HuH-7.5 (cell line): ENCODE measurements at regions not wholly inside any gene's neighbourhood (a gene's known extent, or its start where the extent isn't known, plus 50 kb on each side); places are given as distances from the start of the nearest gene placed in this dataset.

Experiments used
- DNase-seq: peaks from one replicate; pipeline ENCODE4 v3.0.0; 2011; ENCODE audit warnings: low spot score

DNA sequence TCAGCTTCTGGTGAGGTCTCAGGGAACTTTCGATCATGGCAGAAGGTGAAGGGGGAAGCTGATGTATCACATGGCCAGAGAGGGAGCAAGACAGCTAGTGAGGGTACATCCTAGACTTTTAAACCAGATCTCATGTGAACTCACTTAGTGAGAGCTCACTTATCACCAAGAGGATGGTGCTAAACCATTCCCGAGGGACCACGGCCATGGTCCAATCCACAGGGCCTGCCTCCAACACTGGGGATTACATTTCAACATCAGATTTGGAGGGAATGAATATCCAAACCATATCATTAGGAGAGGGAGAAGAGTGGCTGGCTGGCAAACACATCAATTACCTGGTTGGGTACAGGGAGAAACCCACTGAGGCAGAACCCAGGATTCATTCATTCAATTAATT, 75.7 kb upstream of the HAAO start:
- DNase-seq, result no peak

DNA sequence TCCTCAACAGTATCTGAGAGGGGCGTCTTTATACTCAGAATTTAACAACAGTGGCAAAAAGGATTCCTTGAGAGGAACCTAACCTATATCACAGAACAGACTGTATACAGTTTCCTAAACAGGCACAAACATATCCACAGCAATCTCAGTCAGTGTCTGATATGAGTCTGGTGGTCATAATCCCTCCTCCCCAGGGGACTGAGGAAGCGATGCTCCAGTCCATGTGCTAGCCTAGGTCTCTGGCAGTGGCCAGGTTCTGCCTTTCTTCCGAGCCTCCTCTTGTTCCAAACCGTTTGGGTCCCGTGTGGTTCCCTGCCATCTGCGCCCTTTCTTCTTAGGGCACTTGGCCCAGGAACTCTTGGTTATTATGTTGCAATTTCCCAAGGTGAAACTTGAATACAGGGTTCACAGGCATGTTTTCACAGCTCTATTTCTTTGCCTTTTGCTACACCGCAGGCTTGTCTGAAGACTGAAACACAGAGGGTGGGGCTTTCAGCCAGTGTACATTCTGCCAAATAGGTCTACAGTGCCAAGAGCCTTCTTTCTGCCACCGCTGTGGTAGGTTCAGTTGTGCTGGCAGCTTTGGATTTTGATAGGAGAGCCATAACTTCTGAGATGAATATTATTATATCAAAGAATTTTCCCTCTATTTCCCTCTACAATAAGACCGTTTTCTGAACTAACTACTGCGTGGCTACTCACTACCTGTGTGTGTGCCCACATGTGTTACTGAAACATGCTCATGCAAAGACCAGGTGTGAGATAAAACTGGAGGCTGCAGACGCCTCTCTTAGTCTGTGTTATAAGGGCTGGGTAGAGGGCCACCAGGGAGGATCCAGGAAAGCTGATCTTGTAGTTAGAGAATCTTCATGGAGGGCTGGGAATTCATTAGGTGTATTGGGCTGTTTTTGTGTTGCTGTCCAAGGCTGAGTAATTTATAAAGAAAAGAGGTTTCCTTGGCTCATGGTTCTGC, 75.0 kb upstream of the HAAO start:
- no peak for DNase-seq

DNA sequence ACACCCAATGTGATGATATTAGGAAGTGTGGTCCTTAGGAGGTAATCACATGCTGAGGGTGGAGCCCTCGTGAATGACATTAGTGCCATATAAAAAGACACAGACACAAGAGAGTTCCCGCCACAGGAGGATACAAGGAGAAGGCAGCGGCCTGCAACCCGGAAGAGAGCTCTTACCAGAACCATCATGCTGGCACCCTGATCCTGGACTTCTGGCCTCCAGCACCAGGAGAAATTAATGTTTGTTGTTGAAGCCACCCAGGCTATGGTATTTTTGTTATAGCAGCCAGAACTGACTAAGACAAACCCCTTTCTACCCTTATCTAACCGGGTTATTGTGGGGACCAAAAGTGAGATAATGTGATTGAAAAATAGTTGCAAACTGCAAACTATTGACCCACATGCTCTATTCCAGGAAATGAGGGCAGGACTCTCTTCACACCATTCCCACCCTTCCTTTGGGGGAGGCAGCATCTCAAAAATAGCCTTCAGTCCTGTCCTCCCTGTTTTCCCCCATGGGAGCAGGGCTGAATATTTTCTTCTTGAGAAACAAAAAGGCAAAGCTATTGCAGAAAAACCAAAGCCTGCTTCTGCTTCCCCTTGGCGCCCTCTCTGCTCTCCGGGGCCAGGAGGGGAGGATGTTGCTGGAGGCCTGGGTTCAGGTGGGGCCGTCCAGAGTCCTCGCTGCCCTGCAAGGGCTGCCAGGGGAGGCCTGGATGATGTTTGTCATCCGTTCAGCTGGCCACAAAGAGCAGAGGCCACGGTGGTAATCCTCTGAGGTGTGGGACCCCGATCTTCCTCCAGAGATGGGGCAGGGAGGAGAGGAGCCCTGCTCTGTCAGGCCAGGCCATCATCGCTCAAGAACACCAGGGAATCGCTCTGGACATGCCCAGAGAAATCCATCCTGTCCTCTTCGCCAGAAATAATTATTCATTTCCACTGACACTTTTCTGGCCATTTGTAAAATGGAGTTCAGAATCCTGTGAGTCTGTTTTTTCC, 73.8 kb upstream of the HAAO start:
- DNase-seq, result no peak

DNA sequence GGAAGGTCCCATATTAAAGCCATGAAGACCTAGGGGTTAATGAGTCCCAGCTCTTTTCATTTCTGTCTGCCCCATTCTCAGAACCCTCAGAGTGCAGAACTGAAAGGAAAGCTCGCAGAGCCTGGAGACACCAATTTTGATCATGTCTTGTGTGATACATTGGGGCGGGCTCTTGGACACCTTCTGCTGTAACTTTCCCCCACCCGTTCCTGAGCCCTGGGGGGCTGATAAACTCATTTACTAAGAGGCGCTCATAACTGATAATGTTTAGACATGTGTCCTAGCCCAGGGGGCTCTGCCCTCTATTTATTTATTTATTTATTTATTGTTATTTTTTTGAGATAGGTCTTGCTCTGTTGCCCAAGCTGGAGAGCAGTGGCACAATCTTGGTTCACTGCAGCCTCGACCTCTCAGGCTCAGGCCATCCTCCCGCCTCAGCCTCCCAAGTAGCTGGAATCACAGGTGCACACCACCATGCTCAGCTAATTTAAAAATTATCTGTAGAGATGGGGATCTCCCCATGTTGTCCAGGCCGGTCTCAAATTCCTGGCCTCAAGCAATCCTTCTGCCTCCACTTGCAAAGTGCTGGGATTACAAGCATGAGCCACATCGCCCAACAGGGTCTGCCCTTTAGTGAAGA, 72.4 kb upstream of the HAAO start:
- no peak for DNase-seq

DNA sequence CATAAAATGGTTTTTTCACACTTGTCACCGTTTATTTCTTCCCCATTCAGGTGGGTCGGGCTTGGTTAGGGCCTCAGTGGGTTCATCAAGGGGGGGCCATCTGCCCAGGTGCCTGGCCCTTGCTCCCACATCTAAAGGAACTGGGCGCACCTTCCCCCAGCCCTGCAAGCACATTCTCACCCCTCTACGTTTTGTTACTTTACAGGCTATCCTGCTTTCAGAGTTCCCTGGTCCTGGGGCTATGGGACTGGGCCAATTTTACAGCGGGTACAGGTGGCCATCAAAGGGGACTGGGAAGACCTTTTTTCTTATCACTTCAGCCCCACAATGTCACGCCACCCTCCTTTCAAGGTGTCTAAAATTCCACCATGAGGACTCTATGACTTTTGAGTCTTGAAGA, 71.8 kb upstream of the HAAO start:
- DNase-seq, result no peak

DNA sequence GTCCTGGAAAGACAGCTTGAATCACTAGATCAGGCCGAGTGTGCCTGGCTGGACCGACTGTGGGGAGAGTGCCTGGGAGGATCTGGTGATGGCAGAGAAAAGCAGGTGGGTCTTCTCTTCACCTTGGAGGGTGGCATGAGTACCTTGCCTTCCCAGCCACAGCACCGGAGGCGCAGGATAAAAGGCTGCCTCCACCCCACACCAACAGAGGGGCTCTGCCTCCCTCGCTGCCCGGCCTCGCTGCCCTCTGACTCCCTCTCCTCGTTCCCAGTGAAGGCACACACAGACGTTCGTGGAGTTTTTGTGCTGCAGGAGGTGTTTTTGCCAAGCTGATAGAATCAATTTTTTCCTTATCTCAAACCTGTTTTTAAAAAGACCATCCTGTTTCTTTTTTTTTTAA, 71.4 kb upstream of the HAAO start:
- DNase-seq, result no peak

DNA sequence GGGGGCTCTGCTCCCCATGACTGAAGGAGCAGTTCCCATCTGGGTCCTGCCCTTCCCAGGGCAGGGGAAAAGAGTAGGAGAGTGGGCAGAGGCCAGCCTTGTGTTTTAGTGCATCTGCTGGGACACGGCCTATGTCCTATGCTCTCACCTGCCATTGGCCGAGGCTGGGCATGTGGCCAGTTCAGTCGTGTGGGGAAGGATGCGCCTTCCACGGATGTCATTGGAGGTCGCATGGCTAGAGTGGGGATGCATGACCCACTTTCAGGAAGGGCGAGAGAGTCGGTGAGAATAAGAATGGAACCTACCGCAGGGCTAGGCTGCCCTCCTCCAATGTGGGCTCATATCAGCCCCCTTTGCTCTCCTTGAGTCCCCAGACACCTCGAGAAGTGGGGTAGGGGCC, 70.9 kb upstream of the HAAO start:
- no peak for DNase-seq

DNA sequence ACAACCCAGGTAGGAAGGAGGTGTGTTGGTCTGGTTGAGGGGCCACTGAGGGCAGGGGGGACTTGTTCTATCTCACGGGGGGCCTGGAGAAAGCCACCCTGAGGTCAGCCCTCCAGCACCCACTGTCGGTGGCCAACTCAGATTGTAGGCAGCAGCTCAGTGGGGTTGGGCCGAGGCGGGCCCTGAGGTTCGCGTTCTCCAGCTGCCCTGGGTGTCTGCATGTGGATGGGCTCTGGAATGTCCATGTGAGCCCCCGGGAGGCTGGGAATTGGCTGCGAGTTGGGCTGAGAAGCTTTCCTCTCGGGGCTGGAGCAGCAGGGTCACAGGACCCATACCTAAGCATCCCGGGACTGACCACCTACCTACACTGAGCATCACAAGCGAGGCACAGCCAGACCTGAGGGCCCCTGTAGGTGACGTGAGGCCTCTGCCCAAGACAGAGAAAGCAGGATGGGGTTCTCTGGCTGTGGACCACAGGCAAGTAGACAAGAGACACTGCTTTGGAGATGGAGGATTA, 70.3 kb upstream of the HAAO start:
- no peak for DNase-seq

DNA sequence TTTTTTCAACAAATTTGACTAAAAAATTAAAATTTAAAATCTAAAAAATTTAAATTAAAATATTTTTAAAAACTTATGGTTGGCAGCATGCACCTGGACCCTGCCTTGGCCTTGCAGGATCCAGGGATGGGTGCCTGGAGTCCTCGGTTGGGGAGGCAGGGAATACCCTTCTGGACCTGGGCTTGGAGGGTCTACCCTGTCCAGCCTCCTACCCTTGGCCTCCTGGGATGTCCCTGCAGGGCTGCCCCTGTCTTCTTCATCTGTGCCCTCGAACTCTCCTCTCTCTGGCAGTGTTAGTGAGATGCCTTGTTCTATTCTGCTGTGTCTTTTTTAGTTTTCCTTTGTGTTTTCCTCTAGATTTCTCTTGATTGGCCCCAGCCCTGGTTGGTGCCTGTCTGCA, 68.9 kb upstream of the HAAO start:
- no peak for DNase-seq

DNA sequence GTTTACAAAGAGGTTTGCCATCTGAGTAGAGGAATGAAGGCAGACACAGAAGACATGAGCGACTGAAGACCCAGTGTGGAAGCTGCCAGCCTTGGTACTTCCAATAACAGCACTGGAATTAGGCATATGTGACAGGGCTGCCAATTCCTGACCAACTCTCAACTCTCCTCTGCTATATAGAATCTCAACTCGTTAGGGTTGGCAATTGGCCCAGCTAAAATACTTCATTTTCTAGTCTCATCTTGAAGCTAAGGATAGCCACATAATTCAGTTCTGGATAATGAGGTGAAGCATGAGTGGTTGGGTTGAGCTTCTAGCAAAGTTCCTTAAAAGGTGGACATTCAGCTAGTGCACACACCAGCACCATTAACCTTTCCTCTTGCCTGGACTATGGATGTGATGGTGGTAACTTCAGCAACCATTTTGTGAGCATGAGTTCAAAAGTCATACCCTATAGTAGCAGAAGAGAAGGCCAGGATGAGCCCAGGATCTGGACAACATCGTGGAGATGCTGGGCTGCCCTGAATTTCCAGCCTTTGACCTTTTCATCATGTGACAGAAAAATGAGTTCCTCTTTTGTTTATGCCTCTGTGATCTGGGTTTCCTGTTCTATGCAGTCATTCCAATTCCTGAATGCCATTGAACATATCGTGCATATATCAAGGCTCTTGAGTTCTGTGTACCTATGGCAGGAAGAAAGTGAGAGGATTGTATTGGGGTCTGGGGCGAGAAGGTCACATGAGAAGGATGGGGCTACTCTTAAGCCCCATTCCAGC, 68.1 kb upstream of the HAAO start:
- DNase-seq, result no peak

DNA sequence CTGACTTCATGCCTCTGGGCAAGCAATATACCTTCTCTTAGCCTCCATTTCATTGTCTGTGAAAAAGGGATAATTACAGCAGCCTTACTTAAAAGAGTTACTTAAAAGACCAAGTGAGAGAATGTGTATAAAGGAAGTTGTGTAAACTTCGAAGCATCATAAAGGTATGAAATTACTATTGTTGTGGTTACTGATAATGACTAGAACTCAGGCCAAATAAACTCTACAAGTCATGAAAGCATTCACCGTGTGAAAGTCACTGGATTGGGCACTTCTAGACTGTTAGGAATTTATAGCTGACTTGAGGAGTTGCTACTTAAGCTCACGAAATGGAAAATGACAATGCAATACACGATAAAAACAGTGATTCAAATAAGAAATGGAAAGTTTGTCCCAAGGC, 67.4 kb upstream of the HAAO start:
- no peak for DNase-seq

DNA sequence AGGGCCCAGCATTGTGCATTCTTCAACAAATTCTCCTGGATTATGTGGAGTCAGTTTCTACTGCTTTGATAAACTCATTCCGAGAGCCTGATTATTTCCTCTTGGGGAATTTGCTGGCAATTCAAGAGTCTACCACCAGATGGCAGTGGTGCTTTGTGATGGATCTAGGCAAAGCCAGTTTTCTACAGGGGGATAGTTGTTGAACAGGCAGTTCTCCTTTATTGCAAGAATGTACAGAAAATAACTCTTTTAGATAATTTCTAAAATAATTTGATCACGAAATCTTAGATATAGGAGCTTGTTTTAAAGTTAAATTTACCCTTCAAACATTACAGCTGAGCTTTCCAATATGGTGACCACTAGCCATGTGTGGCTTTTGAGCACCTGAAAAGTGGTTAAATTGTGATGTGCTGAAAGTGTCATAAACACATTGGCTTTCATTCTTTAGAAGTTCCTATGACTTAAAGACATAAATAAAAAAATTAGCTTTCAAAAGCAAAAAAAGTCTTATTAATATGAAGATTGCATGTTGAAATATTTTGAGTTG, 66.7 kb upstream of the HAAO start:
- peak; percentile 55 for DNase-seq

DNA sequence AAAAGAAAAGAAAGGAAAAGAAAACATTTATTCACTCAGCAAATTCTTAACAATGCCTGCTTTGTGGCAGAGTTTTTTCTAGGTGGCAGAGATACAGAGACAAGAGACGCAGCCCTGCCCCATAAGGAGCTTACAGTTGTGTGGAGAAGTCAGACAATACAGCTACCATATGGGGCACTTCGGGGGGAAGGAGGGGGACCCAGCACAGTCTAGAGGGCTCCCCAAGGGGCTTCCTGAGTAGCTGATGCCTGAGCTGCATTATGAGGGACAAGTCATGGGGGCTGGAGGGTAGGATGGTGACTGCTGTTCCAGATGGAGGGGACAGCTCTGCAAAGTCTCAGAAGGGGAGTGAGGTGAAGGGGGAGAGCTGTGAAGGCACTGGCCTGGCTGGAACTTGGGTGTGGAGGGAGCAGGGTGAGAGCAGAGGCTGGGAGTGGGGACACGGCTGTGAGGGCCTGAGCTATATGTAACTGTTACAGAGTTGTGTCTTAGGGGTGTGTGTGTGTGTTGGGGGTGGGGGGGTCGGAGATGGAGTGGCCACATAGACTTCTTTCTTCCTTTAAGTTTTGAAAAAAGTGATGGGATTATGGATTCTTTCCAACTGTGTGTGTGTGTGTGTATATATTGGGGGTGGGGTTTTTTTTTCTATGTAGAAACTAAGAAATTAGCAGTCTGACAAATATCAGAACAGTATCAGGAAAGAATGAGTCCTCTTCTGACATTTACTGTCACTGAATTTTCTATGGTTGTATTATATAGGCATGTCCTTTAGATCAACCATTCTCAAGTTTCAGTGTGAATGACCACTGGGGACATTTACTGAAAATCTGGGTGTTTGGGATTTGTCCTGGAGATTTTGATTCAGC, 66.0 kb upstream of the HAAO start:
- no peak for DNase-seq

DNA sequence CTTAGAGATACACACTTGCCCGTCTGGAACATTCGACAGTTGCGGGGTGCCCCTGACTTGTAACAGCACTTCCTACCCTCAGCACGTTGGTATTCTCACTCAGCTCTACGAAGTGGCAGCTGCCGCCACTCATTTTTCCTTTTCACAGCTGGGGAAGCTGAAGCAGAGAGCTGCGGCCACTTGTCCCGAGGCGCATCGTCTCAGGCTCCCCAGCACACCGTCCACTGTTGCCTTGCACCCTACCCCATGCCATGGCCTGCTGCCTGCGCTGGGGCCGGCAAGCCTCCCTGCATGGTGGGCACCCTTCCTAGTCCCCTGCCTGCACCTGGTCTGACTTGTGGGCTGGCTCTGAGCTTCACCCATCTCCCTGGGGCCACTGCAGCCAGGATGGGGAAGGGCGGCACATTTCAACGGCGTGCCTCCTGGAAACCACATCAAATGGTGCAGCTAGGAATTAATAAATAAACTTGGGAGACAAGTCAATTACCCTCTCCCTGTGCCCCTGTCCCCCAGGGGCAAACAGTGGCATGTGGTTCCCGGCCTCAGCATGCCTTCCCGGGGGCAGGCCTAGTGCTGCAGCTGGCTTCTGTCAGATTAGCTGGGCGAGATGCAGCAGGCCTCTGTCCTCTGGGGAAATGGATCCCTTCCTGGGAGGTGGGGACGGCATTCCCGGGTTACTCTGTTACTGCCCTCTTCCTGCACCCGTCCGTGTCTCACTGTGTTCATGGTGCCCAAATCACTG, 64.7 kb upstream of the HAAO start:
- DNase-seq, result no peak

DNA sequence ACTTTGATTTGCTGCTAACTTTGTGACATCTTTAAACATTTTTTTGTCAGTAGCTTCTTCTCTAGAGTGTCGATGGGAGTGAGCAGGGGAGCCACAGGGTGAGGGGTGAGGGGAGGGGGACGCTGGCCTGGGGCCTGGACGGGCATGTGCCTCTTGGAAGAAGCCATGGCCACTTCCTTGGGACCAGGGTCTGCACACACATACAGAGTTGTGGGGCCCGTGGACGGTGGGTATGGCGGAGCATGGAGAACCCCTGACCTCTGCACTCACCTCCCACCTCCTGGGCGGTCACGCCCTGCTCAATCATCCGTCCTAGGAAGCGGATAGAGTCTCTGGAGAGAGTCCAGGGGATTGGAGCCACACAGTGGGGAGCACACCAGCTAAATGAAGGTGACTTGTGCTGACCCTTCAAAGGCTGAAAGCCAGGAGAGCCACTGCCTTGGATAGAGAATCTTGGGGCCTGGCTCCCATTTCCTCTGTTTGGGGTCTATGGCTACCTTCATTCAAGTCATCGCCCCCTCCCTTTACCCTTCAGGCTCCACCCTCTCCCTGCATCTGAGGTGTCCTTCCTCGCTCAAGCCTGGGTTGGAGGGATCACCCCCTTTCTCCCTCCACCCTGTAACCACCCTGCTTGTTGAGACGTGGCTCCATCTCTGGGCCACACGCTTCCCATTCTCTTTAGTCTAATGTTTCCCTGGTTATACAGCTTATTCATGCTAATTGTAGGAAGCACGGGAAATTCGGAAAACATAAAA, 63.9 kb upstream of the HAAO start:
- no peak for DNase-seq

DNA sequence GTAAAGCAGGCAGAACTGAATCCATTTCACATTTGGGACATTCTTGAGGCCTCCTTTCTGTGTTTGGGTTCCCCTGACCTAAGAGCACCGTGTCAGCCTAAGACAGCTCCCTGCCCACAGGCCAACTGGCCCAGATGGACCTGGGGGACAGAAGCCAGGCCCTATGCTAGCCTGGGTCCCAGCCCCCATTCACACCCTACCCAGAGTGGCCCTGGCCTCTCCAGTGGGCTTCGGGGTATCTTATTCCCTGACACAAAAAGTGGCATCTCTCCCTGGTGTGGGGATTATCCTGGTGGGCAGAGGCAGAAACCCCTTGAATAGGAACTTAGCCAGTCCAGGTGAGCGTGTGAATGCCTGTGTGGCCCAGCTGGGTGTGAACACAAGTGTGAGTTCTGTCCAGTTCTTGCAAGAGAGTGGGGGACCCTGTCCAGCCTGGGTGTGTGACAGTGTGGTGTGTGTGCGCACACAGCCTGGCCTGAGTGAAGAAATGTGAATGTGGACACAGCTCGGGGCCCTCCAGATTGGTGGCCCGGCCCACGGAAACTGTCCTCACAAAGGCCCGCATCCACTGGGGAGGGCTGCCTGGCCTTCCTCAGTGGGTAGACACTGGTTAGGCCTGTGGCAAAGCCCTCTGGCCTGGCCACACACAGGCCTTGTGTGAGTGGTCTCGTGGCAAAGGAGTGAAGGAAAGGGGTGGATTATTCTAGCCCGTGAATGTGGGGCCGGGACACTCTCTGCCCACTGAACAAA, 63.0 kb upstream of the HAAO start:
- DNase-seq, result no peak

DNA sequence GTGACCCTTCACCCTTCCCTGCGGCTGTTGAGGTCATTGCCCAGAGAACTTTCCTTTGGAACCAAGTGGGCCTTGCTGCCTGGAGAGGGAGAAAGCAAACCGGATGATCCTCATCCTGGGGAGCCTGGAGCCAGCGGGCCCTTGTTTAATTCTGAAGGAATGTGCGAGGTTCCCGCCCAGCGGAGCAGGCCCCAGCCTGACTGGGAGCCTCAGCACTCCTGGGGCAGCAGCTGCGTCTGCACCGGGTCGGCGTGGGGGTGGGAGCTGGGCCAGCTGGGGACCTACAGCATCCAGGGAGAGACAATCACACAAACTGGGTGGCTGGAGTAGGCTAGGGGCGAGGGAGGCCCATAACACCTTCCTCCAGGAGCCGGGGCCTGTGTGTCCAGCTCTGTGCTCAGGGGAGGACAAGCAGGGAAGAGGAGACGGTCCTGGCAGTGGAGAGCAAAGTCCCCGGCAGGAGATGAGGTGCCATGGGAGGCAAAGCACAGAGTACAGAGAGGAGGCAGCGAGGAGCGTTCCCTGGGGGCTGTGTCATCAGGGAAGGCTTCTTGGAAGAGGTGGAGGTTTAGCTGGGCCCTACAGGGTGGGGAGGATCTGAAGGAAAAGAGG, 61.9 kb upstream of the HAAO start:
- no peak for DNase-seq
